ENCODE measurements at regions not wholly inside any gene's neighbourhood (a gene's known extent, or its start where the extent isn't known, plus 50 kb on each side); places are given as distances from the start of the nearest gene placed in this dataset.
"Not testable (repeated sequence)": the region's sequence is repeated elsewhere in the genome, so short reads cannot be mapped to it uniquely, and the experiment has no call there.

GRCh38 chr2:131425231-131425941 lies 50.5 kb upstream of the TUBA3D start:
- peak in 1 of 2 donors; percentile 19 for DNase-seq

GRCh38 chr2:131424605-131425114 lies 51.3 kb upstream of the TUBA3D start:
- not testable (repeated sequence) for DNase-seq

DNA sequence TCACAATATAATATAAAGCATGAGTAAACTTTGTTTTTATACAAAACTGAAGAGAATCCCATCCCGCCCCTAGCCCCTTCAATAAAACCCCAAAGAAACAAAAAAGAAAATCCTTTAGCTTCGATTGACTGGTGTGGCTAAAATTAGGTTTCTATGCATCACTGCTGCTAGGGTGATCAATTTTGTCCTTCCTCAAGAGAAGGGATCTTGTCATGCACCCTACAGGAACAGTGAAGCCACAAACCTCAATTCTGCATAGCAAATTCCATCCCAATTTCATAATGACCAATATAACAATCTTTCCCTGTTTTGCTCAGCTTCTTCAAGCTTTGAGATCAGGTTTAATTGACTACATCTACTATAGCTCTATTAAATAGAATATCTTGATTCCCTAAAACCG lies 55.2 kb upstream of the TUBA3D start:
- DNase-seq: not testable (repeated sequence)

DNA sequence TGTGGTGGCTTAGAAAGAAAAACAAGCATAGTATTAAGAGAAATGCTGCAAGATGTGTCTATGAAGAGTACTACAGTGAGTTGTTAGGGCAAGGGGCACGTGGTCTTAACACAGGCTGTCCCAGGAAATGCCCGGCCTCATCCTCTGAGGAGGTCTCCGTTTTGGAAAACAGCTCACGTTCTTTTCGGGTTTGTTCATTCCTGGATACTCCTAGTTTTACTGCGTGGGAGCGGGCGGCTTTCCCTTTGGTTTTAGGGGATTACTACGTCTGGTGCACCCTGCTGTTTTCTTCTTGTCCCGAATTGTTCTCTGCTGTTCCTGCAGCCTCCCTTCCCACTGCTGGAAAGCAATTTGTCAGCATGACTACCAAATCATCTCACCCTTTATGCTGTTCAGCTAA lies 55.5 kb upstream of the RAB6D start:
- DNase-seq: no peak

DNA sequence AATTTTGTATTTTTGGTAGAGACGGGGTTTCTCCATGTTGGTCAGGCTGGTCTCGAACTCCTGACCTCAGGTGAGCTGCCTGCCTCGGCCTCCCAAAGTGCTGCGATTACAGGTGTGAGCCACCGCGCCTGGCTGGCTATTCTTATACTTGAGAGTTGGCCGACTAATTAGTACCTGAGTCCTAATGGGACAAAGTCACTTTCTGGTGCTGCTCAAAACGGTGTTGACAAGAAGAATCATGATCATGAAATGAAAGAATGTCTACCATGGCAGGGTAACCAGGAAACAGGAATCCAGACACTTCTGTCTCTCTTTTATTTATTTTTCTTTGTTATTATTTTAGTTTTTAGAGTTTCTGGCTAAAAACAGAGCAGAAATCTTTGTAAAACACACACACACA lies 54.7 kb upstream of the RAB6D start:
- no peak for DNase-seq

- no peak for DNase-seq
Measured at GRCh38 chr2:131417886-131418285, 53.9 kb upstream of the RAB6D start.

- DNase-seq: no peak
Measured at GRCh38 chr2:131413785-131414184, 49.8 kb upstream of the RAB6D start.
